OCI-M1 (cell line): ENCODE measurements at regions not wholly inside any gene's neighbourhood (a gene's known extent, or its start where the extent isn't known, plus 50 kb on each side); places are given as distances from the start of the nearest gene placed in this dataset.

Source experiments
- DNase-seq: peaks from one replicate; lab custom pipeline; 2025; lab: John Stamatoyannopoulos, UW

GRCh38 chr4:22957774-22958309 lies 265.1 kb downstream of the GBA3 start:
- DNase-seq: no peak

DNA sequence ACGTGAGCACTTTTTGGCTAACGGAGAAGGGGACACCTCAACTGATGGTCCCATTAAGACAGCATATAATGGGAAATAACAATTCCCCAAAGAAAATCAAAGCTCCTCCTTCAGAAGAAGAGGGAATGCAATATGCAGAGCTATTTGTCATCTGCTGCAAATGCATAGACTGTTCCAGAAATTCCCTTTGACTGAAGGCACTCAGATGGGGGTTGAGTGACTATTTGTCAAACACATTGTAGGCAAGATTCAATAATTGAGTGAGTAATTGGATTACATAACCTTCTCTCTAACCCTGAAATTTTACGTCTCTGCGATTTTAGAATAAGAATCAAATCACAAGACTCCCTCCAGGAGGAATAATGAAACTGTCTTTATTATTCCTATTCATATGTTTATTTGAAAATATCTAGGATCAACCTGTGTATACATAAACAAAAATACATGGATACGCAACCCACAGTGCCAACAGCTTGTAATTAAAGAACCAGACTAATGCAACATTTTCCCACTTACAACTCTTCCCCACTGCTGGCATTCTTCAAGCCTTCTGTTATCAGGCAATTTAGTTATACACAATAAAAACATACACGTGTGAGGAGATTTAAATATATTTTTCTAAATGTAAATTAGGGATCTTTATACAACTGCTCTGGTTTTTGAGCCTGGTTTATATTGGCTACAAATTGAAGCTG lies 256.6 kb downstream of the GBA3 start:
- DNase-seq: no peak

- DNase-seq: no peak
Observed at GRCh38 chr4:22947851-22948250, 255.1 kb downstream of the GBA3 start.

- no peak for DNase-seq
Observed at GRCh38 chr4:22942920-22943559, 250.3 kb downstream of the GBA3 start.

DNA sequence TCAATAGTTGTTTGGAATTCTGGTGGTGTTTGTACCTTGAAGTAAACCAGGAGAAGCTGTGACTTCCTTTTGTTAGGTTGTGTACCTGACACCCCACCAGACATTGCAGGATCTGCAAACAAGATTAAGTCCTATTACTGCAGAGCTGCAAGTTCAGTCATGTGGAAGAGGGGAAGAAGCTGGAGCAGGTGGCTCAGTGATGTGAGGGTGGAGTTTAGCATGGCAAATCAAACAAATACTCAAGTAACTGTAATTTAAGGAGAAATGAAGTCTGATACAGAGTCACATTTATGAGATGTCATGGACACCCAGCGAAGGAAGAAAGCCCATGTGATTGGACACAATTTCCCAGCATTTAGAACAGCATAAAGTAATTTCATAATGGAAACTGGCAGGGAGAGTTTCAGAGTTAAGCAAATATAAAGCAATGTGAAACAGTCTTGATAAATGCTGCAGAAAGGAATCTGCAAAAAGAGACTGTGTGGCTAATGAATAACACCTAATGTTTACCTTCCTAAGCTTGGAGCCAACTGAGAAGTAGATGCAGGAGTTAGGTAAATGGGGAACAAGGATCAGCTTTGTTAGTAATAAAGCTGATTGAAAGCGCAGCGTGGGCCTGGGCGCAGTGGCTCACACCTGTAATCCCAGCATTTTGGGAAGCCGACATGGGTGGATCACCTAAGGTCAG lies 249.1 kb downstream of the GBA3 start:
- no peak for DNase-seq

DNA sequence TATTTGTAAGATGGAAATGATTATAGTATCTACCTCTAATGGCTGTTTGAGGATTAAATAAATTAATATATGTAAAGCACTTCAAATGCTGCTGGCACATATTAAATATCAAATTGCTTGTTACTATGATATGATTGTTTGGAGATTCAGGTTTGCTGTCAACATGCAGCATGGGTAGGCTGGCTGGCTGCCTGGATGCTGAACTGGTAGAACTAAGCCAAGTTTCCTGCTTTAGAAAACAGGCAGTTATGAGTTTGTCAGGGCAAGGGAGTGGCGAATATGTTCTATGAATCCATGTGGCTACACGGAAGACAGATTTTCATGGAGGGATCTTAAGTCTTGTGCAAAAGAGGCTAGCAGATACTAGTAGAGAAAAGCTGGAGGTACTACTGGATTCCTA lies 239.6 kb downstream of the GBA3 start:
- no peak for DNase-seq

GRCh38 chr4:22922426-22922825 lies 229.7 kb downstream of the GBA3 start:
- no peak for DNase-seq

- no peak for DNase-seq
Observed at GRCh38 chr4:22921936-22922335, 229.2 kb downstream of the GBA3 start.

DNA sequence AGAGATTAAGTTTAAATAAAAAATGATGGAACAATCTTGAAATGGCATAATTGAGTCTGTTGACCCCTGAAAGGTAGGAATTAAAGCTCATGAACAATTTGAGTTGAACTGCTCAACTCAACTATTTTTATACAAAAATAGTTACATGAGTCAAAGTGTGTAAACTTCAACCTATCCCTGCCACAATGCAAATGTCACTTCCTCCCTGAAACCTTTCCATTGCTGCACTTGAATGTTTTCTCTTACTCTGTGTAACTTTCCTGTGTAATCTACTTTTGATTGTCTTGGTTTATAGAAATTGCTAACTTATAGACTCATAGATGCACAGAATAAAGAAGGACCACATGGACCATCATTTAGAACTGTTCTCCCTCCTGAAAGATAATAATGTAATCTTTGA lies 218.5 kb downstream of the GBA3 start:
- no peak for DNase-seq

GRCh38 chr4:22910200-22910599 lies 217.5 kb downstream of the GBA3 start:
- no peak for DNase-seq

DNA sequence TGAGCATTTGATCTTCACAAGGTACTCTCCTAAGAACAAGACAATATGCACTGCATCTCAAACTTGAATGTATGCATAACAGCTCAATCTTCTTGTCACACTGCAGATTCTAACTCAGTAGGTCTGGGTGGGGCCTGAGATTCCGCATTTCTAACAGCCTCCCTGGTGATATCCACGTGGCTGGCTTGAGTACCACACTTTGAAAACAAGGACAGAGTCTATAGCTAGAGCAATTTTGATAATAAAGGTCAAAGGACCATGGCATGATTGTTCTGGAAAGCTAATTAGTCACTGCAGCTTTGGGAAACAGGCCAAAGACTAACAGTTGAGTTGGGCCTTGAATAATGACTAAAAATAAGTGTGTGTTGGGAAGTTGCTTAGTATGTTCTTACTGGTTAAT lies 213.3 kb downstream of the GBA3 start:
- DNase-seq: no peak

DNA sequence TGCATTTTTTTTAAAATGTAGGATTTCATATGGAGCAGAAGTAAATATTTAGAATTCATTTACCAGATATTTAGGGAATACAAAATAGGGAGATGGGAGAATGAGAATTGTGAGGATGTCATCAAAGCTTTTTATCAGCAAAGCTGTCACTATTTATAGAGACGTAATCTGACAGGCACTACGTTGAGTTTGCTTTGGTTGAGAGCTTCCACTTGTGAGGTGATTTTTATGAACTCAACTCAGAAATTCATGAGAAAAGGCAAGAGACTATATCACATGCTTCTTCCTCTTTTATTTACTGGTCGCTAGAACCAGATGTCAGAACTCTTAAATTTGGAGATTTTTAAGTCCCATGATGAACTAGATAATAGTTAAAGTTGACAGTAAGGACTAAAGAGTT lies 211.2 kb downstream of the GBA3 start:
- DNase-seq: no peak

DNA sequence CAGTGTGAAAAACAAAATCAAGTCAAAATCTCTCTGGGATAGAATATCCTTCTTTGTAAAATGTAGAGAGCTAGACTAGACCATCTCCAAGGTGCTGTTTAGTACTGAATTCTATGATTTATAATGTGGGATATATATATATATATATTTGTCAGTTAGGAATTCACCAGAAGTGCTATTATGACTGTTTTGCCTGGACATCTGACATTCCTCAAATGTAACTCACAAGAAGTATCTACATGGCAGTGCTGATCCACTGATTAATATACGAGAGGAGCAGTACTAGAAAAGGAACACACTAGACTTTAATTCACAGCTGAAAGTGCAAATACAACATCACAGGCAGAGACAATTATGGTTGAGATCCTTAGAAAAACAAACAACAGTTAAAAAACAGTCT lies 208.9 kb downstream of the GBA3 start:
- no peak for DNase-seq

GRCh38 chr4:22900876-22901275 lies 208.1 kb downstream of the GBA3 start:
- no peak for DNase-seq

GRCh38 chr4:22897520-22898108 lies 204.9 kb downstream of the GBA3 start:
- peak; percentile 47 for DNase-seq

DNA sequence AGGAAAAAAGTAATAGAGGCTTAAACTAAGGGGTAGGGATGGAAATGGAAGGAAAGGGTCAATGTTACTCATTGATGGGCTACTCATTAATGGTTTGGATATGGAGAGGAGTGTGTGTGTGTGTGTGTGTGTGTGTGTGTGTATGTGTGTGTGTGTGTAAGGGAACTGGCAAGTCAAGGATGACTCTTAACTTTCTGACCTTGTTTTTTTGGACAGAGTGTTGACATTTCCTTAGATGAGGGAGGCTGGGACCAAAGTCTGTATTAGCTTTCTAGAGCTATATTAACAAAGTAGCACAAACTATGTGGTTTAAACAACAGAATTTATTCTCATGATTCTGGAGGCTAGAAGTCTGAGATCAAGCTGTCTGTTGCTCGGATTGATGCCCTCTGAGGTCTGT lies 202.7 kb downstream of the GBA3 start:
- DNase-seq: no peak

DNA sequence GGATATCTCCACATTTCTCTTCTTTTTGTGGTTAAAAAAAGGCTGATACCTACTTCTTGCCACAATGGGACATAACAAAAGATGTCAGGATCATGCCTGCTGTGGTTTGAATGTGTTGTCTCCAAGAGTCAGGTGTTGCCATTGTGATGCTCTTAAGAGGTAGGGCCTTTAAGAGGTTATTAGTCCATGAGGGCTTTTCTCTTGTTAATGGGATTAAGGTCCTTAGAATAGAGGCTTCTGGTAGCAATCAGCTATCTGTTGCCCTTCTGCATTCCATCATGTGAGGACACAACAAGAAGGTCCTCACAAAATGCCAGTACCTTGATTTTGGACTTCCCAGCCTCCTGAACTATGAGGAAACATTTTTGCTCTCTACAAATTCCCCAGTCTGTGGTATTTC lies 191.4 kb downstream of the GBA3 start:
- DNase-seq: no peak

GRCh38 chr4:22881411-22881810 lies 188.7 kb downstream of the GBA3 start:
- no peak for DNase-seq

- DNase-seq: no peak
Observed at GRCh38 chr4:22877486-22878052, 184.8 kb downstream of the GBA3 start.

- no peak for DNase-seq
Observed at GRCh38 chr4:22876270-22876669, 183.5 kb downstream of the GBA3 start.

- no peak for DNase-seq
Observed at GRCh38 chr4:22875587-22876257, 183.0 kb downstream of the GBA3 start.
